CD4-positive, alpha-beta T cell treated with Interleukin-4 for 1 hour (primary cell): ENCODE measurements at regions not wholly inside any gene's neighbourhood (a gene's known extent, or its start where the extent isn't known, plus 50 kb on each side); places are given as distances from the start of the nearest gene placed in this dataset.
"Not testable (repeated sequence)": the region's sequence is repeated elsewhere in the genome, so short reads cannot be mapped to it uniquely, and the experiment has no call there.

ENCODE experiments used
- DNase-seq, 2 donors: peaks; one replicate each; pipeline ENCODE4 v3.0.0-alpha.2; 2020 to 2022

GRCh38 chr2:3115301-3116042 is 262.1 kb downstream of the EIPR1 start:
- no peak for DNase-seq

- DNase-seq, result no peak
These were observed 263.0 kb downstream of the EIPR1 start for GRCh38 chr2:3114406-3115185.

GRCh38 chr2:3113769-3114168 is 263.8 kb downstream of the EIPR1 start:
- DNase-seq, result no peak

DNA sequence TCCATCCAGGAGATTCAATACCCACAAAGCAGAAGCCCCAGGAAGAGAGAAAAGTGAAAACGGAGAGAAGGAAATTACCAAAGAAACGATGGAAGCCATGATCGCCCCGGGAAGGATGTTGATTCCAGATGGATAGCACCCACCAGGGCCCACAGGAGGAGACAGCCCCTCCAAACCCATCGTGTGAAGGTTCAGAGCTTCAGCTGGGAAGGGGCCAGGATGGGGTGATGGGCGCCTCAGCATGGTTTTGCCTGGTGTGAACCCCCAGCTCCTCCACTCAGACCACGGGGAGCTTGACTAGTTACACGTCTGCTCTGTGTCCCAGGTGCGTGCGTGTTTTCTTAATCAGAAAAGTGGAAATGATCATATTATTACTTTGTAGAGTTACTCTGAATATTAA is 264.5 kb downstream of the EIPR1 start:
- DNase-seq, result no peak

GRCh38 chr2:3112553-3112952 is 265.1 kb downstream of the EIPR1 start:
- DNase-seq, result no peak

GRCh38 chr2:3112131-3112530 is 265.5 kb downstream of the EIPR1 start:
- DNase-seq, result no peak

GRCh38 chr2:3110994-3111666 is 266.5 kb downstream of the EIPR1 start:
- no peak for DNase-seq

GRCh38 chr2:3110555-3110954 is 267.1 kb downstream of the EIPR1 start:
- DNase-seq, result no peak

GRCh38 chr2:3108710-3109702 is 268.6 kb downstream of the EIPR1 start:
- no peak for DNase-seq

- DNase-seq, result no peak
These were observed 269.5 kb downstream of the EIPR1 start for GRCh38 chr2:3108105-3108504.

DNA sequence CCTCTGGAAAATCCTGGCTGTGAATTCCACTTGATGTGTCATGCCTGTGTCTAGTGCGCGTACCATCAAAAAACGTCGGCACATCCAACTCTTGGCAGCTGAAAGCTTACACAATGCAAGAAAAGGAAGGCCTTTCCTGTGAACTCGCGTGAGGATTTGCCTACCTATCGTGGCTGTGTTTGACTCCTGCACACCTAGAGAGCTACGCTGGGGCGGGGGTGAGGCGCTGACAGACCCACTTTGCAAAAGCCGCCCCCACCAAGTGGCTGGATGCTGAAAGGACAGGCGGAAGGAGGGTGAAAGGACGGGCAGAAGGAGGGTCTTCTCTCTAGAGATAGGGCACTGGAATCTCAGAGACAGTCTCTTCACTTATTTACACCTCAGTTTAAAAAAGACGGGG is 270.1 kb downstream of the EIPR1 start:
- no peak for DNase-seq

DNA sequence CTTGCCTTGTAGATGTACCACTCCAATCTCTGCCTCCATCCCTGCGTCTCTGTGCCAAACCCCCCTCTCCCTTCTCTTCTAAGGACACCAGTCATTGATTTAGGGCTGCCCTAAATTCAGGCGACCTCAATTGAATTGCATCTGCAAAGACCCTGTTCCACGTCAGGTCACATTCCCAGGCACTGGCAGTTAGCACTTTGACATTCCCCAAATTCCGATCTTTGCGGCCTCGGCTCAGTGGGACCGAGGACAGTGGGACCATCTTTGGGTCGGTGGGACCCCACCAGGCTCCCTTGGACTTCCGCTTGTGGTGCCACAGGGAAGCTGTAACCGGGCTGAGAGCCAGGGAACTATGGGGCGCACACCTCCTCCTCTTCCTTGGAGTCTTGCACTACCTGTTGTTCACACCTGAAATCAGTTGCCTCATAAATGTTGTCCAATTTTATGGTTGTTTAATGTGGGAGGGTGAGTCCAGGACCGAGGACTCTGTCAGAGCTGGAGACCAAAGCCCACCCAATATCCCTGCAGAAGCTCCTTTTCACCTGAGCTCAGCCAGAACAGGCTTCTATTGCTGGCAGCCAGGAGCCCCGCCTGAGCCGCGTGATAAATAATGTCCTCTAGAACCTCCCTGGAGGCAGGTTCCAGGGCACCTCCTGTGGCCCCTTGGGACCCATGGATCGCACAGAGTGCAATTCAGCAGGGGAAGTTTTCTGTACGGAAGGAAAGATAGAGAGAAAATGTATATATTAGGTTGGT is 271.6 kb downstream of the EIPR1 start:
- no peak for DNase-seq

DNA sequence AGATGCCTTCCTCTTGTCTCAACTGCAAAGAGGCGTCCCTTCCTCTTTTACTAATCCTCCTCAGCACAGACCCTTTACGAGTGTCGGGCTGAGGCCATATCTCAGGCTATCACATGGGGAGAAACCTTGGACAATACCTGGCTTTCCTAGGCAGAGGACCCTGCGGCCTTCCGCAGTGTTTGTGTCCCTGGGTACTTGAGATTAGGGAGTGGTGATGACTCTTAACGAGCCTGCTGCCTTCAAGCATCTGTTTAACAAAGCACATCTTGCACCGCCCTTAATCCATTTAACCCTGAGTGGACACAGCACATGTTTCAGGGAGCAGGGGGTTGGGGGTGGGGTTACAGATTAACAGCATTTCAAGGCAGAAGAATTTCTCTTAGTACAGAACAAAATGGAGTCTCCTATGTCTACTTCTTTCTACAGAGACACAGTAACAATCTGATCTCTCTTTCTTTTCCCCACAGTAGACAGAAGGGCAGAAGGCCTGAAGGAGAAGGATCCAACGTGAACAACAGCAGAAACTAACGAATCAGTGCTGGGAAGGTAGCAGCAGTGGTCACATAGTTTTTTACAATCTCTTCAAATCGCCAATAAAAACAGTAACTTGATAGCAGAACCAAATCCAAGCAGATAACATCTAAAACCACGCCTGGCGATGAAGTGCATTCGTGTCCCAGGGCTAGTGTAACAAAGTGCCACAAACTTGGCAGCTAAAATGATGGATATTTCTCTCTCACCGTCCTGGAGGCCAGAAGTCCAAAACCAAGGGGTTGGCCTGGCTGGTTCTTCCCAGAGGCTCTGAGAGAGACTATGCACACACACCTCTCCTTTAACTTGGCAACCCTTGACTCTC is 272.4 kb downstream of the EIPR1 start:
- not testable (repeated sequence) for DNase-seq

DNA sequence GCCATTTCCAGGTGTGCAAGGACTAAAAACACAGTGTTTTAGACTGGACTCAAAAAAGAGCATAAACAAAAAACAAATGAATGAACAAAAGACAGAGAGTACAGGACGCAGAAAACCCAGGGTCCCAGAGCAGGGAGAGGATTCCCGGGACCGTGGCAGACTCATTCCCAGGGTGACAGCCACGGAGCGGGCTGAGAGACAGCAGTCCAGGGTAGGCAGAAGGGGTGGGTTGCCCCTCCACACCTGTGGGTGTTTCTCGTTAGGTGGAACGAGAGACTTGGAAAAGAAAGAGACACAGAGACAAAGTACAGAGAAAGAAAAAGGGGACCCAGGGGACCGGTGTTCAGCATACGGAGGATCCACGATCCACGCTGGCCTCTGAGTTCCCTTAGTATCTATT is 273.4 kb downstream of the EIPR1 start:
- no peak for DNase-seq

DNA sequence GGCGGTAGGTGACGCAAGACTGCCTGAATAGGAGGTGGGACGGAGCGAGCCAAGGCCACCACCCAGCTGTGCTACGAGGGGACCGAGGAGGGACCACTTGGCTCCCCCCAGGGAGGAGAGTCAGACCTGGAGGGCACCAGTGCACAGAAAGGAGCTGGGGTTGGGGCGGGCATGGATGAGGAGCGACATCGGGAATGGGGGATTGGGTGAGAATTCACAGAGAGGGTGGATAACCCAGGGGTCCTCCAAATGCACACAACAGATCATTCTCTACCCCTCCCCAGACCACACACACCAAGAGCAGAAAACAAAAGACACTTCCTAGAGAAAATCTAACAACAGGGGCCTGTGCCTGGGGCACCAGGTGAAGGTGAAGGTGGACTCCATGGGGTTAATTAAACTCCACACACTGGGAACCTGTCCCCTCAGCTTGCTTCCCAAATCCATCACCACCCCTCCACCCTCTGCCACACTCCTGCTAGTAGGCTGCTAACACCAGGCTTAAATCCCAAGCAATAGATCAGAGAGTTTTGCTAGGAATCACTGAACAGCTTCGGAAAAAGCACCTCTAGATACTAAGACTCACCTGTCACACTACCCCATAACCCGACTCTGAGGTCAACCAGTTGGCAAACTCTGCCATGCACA is 274.6 kb downstream of the EIPR1 start:
- no peak for DNase-seq

GRCh38 chr2:3102081-3102921 is 275.3 kb downstream of the EIPR1 start:
- DNase-seq, result no peak

GRCh38 chr2:3101016-3101942 is 276.3 kb downstream of the EIPR1 start:
- DNase-seq, result no peak

GRCh38 chr2:3100386-3100785 is 277.2 kb downstream of the EIPR1 start:
- DNase-seq, result no peak
